ENCODE measurements at regions not wholly inside any gene's neighbourhood (a gene's known extent, or its start where the extent isn't known, plus 50 kb on each side); places are given as distances from the start of the nearest gene placed in this dataset.

GRCh38 chr17:73973586-73974409, 229.7 kb upstream of the RPL38 start:
- TF ChIP-seq TARDBP (IDR thresholded peaks at IDR 0.05) (no peak), SP1 (IDR thresholded peaks at IDR 0.05) (no peak), FOXA1 (IDR thresholded peaks at IDR 0.05) (no peak)
- TF ChIP-seq, protein P1, sequence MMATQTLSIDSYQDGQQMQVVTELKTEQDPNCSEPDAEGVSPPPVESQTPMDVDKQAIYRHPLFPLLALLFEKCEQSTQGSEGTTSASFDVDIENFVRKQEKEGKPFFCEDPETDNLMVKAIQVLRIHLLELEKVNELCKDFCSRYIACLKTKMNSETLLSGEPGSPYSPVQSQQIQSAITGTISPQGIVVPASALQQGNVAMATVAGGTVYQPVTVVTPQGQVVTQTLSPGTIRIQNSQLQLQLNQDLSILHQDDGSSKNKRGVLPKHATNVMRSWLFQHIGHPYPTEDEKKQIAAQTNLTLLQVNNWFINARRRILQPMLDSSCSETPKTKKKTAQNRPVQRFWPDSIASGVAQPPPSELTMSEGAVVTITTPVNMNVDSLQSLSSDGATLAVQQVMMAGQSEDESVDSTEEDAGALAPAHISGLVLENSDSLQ (IDR thresholded peaks at IDR 0.05), result no peak

All from HEK293T (cell line).